ENCODE measurements at regions not wholly inside any gene's neighbourhood (a gene's known extent, or its start where the extent isn't known, plus 50 kb on each side); places are given as distances from the start of the nearest gene placed in this dataset.
"Not testable (repeated sequence)": the region's sequence is repeated elsewhere in the genome, so short reads cannot be mapped to it uniquely, and the experiment has no call there.

GRCh38 chr16:32202585-32202984 lies 50.5 kb upstream of the TP53TG3D start:
- TF ChIP-seq CTCF (conservative IDR thresholded peaks at IDR 0.05; ENCODE audit: low read depth, low read length); RAD21 (IDR thresholded peaks at IDR 0.05; ENCODE audit: low read length); RFX5 (IDR thresholded peaks at IDR 0.05; ENCODE audit: low read depth, low read length); POLR2A (IDR thresholded peaks at IDR 0.05; ENCODE audit: low read depth, low read length); NFE2L2 (IDR thresholded peaks at IDR 0.05; ENCODE audit: low read depth, low read length); BHLHE40 (IDR thresholded peaks at IDR 0.05; ENCODE audit: low read depth, low read length); MAFK (IDR thresholded peaks at IDR 0.05; ENCODE audit: low read depth, low read length); FOS (IDR thresholded peaks at IDR 0.05; ENCODE audit: low read depth, low read length): not testable (repeated sequence)
